Smooth muscle cell (in vitro differentiated cells): ENCODE measurements at regions not wholly inside any gene's neighbourhood (a gene's known extent, or its start where the extent isn't known, plus 50 kb on each side); places are given as distances from the start of the nearest gene placed in this dataset.

Source experiments
- DNase-seq: peaks from one replicate; lab custom pipeline; 2025; ENCODE audit not compliant: unreplicated experiment; lab: John Stamatoyannopoulos, UW
- H2AFZ ChIP-seq: fragments of 200-600 bp; sonication (generic); 2 replicates; pipeline ENCODE4 v1.6.0; 2016; ENCODE audit warnings: antibody characterized with exemption, low read depth, mild to moderate bottlenecking
- H3F3A ChIP-seq: fragments of 200-600 bp; sonication (generic); 2 replicates; pipeline ENCODE4 v1.6.0; 2017; ENCODE audit warnings: antibody characterized with exemption, low read depth
- H3K27ac ChIP-seq: fragments of 200-600 bp; sonication (generic); 2 replicates; pipeline ENCODE4 v1.5.1; 2016; ENCODE audit warnings: low read depth, mild to moderate bottlenecking
- H3K27me3 ChIP-seq: fragments of 200-600 bp; sonication (generic); 2 replicates; pipeline ENCODE4 v1.6.1; 2016; ENCODE audit warnings: low read depth, mild to moderate bottlenecking
- H3K36me3 ChIP-seq: fragments of 200-600 bp; sonication (generic); 2 replicates; pipeline ENCODE4 v1.5.1; 2016; ENCODE audit warnings: low read depth
- H3K4me1 ChIP-seq: fragments of 200-600 bp; sonication (generic); 2 replicates; pipeline ENCODE4 v1.5.1; 2016; ENCODE audit warnings: low read depth
- H3K4me2 ChIP-seq: fragments of 200-600 bp; sonication (generic); 2 replicates; pipeline ENCODE4 v1.6.0; 2016; ENCODE audit warnings: mild to moderate bottlenecking
- H3K4me3 ChIP-seq: fragments of 200-600 bp; sonication (generic); 2 replicates; pipeline ENCODE4 v1.5.1; 2016; ENCODE audit warnings: mild to moderate bottlenecking
- H3K79me2 ChIP-seq: fragments of 200-600 bp; sonication (generic); 2 replicates; pipeline ENCODE4 v1.6.0; 2016; ENCODE audit warnings: low read depth, mild to moderate bottlenecking
- H3K9ac ChIP-seq: fragments of 200-600 bp; sonication (generic); 2 replicates; pipeline ENCODE4 v1.6.0; 2016; ENCODE audit warnings: low read depth
- H3K9me3 ChIP-seq: fragments of 200-600 bp; sonication (generic); replicated peaks from 2 replicates; pipeline ENCODE4 v1.5.1; 2016; ENCODE audit warnings: low read depth
- H4K20me1 ChIP-seq: fragments of 200-600 bp; sonication (generic); 2 replicates; pipeline ENCODE4 v1.6.0; 2016; ENCODE audit warnings: low read depth
- WGBS: methylation state at CpG from one replicate; pipeline ENCODE4 v1.1.7; 2016; ENCODE audit warnings: low lambda C conversion rate; 5-methylcytosine and 5-hydroxymethylcytosine counted together
- TF ChIP-seq, protein P1 (sequence below): fragments of 200-600 bp; sonication (generic); IDR thresholded peaks from 2 replicates; pipeline ENCODE4 v1.5.1; 2017; ENCODE audit warnings: borderline replicate concordance, mild to moderate bottlenecking, antibody characterized with exemption; ENCODE audit not compliant: insufficient read depth, poor library complexity, severe bottlenecking

DNA sequence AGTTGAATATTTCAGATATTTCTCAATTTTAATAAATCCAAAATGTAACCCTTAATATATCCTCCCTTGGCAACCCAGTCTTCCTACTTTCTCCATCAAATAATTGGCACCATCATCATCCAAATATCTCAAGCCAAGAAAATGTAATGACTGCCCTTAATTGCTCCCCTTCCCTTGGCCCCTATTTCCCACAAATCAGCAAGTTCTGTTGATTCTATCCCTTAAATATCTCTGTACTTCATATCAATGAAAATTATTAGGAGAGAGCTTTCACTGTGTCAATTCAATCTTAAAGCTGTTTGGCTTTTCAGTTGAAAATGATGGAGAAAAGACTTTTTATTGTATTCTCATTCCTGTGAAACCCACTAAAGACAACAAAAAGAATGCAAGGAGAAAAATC is 349.8 kb downstream of the HINT1 start:
- DNase-seq, result no peak
- H3K9ac ChIP-seq, result no peak overlapping the region
- H3K4me3 ChIP-seq, result no peak overlapping the region
- TF ChIP-seq, protein P1, sequence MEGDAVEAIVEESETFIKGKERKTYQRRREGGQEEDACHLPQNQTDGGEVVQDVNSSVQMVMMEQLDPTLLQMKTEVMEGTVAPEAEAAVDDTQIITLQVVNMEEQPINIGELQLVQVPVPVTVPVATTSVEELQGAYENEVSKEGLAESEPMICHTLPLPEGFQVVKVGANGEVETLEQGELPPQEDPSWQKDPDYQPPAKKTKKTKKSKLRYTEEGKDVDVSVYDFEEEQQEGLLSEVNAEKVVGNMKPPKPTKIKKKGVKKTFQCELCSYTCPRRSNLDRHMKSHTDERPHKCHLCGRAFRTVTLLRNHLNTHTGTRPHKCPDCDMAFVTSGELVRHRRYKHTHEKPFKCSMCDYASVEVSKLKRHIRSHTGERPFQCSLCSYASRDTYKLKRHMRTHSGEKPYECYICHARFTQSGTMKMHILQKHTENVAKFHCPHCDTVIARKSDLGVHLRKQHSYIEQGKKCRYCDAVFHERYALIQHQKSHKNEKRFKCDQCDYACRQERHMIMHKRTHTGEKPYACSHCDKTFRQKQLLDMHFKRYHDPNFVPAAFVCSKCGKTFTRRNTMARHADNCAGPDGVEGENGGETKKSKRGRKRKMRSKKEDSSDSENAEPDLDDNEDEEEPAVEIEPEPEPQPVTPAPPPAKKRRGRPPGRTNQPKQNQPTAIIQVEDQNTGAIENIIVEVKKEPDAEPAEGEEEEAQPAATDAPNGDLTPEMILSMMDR, result no peak
- H3K27ac ChIP-seq, result no peak overlapping the region
- H2AFZ ChIP-seq, result no peak overlapping the region
- H4K20me1 ChIP-seq, result no peaks in the 10 kb centered on the region
- no peaks in the 10 kb centered on the region for H3K27me3 ChIP-seq
- no peak overlapping the region for H3K4me2 ChIP-seq
- H3F3A ChIP-seq, result no peaks in the 10 kb centered on the region
- no peaks in the 10 kb centered on the region for H3K36me3 ChIP-seq
- no peaks in the 10 kb centered on the region for H3K79me2 ChIP-seq
- H3K9me3 ChIP-seq, result no peaks in the 10 kb centered on the region
- H3K4me1 ChIP-seq, result no peaks in the 10 kb centered on the region

- Histone ChIP-seq H3K9me3 (no peaks in the 10 kb centered on the region), H3K4me1 (no peaks in the 10 kb centered on the region), H3K36me3 (no peaks in the 10 kb centered on the region), H3K9ac (no peak overlapping the region), H3K4me2 (no peak overlapping the region), H3K27ac (no peak overlapping the region), H3K79me2 (no peaks in the 10 kb centered on the region), H4K20me1 (no peaks in the 10 kb centered on the region), H3F3A (no peaks in the 10 kb centered on the region), H3K27me3 (no peaks in the 10 kb centered on the region), H3K4me3 (no peak overlapping the region), H2AFZ (no peak overlapping the region)
- TF ChIP-seq, protein P1, result no peak
- no peak for DNase-seq
- WGBS, result 87% methylated on average over 4 of the region's 4 CpGs
Observed at GRCh38 chr5:130808691-130809090, 356.4 kb downstream of the HINT1 start.

- Histone ChIP-seq H3K9ac (no peak overlapping the region), H3K79me2 (no peaks in the 10 kb centered on the region), H2AFZ (no peak overlapping the region), H4K20me1 (no peaks in the 10 kb centered on the region), H3K27me3 (no peaks in the 10 kb centered on the region), H3K4me1 (no peaks in the 10 kb centered on the region), H3K27ac (no peak overlapping the region), H3K4me2 (no peak overlapping the region), H3K9me3 (no peaks in the 10 kb centered on the region), H3K36me3 (no peaks in the 10 kb centered on the region), H3F3A (no peaks in the 10 kb centered on the region), H3K4me3 (no peak overlapping the region)
- TF ChIP-seq, protein P1, result no peak
- WGBS, result 48% methylated on average over 2 of the region's 2 CpGs
- DNase-seq, result no peak
Observed at GRCh38 chr5:130805648-130806047, 359.4 kb downstream of the HINT1 start.

DNA sequence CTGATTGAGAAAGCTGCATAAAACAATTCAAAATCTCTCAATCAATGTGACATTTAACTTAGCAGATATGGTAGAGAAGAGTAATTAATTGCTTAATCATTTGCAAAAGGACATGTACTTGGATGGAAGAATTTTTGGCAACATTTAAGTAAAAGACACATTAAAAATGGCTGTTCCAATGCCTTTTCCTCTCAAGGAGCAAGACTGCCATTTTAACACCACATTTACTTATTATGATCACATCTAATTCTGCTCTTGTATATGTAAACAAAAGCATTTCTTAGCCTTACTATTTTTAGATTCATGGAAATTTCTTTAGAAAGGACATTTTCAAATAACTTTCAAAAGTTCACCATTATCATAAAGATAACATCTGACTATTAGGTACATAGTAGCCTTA is 360.0 kb downstream of the HINT1 start:
- Histone ChIP-seq H3K36me3 (no peaks in the 10 kb centered on the region), H3K9me3 (no peaks in the 10 kb centered on the region), H3K27me3 (no peaks in the 10 kb centered on the region), H3K79me2 (no peaks in the 10 kb centered on the region), H3F3A (no peaks in the 10 kb centered on the region), H3K4me1 (no peaks in the 10 kb centered on the region), H3K27ac (no peak overlapping the region), H3K4me3 (no peak overlapping the region), H3K4me2 (no peak overlapping the region), H3K9ac (no peak overlapping the region), H2AFZ (no peak overlapping the region), H4K20me1 (no peaks in the 10 kb centered on the region)
- TF ChIP-seq, protein P1, result no peak
- DNase-seq, result no peak
